NCI-H1694 treated with DMSO at 0.1 percent for 48 hours (cell line): ENCODE measurements at regions not wholly inside any gene's neighbourhood (a gene's known extent, or its start where the extent isn't known, plus 50 kb on each side); places are given as distances from the start of the nearest gene placed in this dataset.

ENCODE experiments used
- DNase-seq: peaks from one replicate; lab custom pipeline; 2025; lab: John Stamatoyannopoulos, UW

- DNase-seq: no peak
Observed at GRCh38 chrX:68894513-68895340, 65.9 kb downstream of the EFNB1 start.

GRCh38 chrX:68894142-68894512, 65.3 kb downstream of the EFNB1 start:
- DNase-seq: no peak

- no peak for DNase-seq
Observed at GRCh38 chrX:68892651-68893050, 63.8 kb downstream of the EFNB1 start.

DNA sequence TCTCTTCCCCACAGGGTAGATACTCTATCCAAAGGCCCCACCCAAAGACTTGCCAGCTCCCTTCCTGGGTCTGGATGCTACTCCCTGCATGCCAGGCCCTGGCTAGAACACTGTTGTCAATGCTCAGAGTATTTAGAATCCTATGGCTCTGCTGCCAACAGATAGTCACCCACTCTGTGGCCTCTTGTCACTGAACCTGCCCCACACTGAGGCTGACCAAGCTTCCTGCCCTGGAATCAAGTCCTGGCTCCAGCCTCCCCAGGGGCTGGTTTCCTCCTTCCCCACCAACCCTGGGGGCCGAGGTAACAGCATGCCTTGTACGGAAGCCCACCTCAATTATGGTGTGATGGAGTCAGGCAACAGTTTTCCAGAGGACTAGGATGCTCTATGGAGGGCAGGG, 63.3 kb downstream of the EFNB1 start:
- no peak for DNase-seq
